ENCODE measurements at regions not wholly inside any gene's neighbourhood (a gene's known extent, or its start where the extent isn't known, plus 50 kb on each side); places are given as distances from the start of the nearest gene placed in this dataset.

- peaks cover 0 to 3% of the 10 kb centered on the region in 2 donors for H3K27me3 ChIP-seq
- H3K4me3 ChIP-seq = no peak overlapping the region
- H3K36me3 ChIP-seq = no peaks in the 10 kb centered on the region
- no peaks in the 10 kb centered on the region for H3K9me3 ChIP-seq
- H3K4me1 ChIP-seq = no peaks in the 10 kb centered on the region
- no peak for DNase-seq (ENCODE audit: low spot score in 2 of 2)
- no peak overlapping the region for H3K27ac ChIP-seq
- TF ChIP-seq POLR2A (IDR thresholded peaks at IDR 0.05) (no peak), POLR2AphosphoS5 (IDR thresholded peaks at IDR 0.05) (no peak), CTCF (IDR thresholded peaks at IDR 0.05) (no peak)
- intact Hi-C loops (cut with DNase I; ENCODE audit: low total_unique reads) = no loop called here
Observed at GRCh38 chr7:37514497-37514896, 65.8 kb upstream of the ELMO1 start.

GRCh38 chr7:37516664-37517063 lies 68.0 kb upstream of the ELMO1 start:
- Histone ChIP-seq H3K4me3 (no peak overlapping the region), H3K27ac (no peak overlapping the region), H3K27me3 (peaks cover 0 to 1% of the 10 kb centered on the region in 2 donors), H3K36me3 (no peaks in the 10 kb centered on the region), H3K4me1 (no peaks in the 10 kb centered on the region), H3K9me3 (no peaks in the 10 kb centered on the region)
- intact Hi-C loops (cut with DNase I; ENCODE audit: low total_unique reads) = no loop called here
- no peak for DNase-seq (ENCODE audit: low spot score in 2 of 2)
- TF ChIP-seq CTCF (IDR thresholded peaks at IDR 0.05) (no peak), POLR2AphosphoS5 (IDR thresholded peaks at IDR 0.05) (no peak), POLR2A (IDR thresholded peaks at IDR 0.05) (no peak)

GRCh38 chr7:37518266-37518665 lies 69.6 kb upstream of the ELMO1 start:
- Histone ChIP-seq H3K36me3 (no peaks in the 10 kb centered on the region), H3K27ac (no peak overlapping the region), H3K4me1 (no peaks in the 10 kb centered on the region), H3K27me3 (no peaks in the 10 kb centered on the region), H3K9me3 (no peaks in the 10 kb centered on the region), H3K4me3 (no peak overlapping the region)
- intact Hi-C loops (cut with DNase I; ENCODE audit: low total_unique reads) = no loop called here
- DNase-seq (ENCODE audit: low spot score in 2 of 2) = no peak
- TF ChIP-seq CTCF (IDR thresholded peaks at IDR 0.05) = no peak
- TF ChIP-seq POLR2AphosphoS5 (IDR thresholded peaks at IDR 0.05) = no peak
- TF ChIP-seq POLR2A (IDR thresholded peaks at IDR 0.05) = no peak

GRCh38 chr7:37524056-37524455 lies 75.4 kb upstream of the ELMO1 start:
- H3K9me3 ChIP-seq = no peaks in the 10 kb centered on the region
- H3K27ac ChIP-seq = no peak overlapping the region
- TF ChIP-seq POLR2A (IDR thresholded peaks at IDR 0.05) = no peak
- TF ChIP-seq CTCF (IDR thresholded peaks at IDR 0.05) = no peak
- no peak for TF ChIP-seq POLR2AphosphoS5 (IDR thresholded peaks at IDR 0.05)
- no peaks in the 10 kb centered on the region for H3K4me1 ChIP-seq
- no peak overlapping the region for H3K4me3 ChIP-seq
- DNase-seq (ENCODE audit: low spot score in 2 of 2) = no peak
- H3K36me3 ChIP-seq = no peaks in the 10 kb centered on the region
- no peaks in the 10 kb centered on the region for H3K27me3 ChIP-seq
- intact Hi-C loops (cut with DNase I; ENCODE audit: low total_unique reads) = no loop called here

GRCh38 chr7:37524797-37525196 lies 76.1 kb upstream of the ELMO1 start:
- no peak for DNase-seq (ENCODE audit: low spot score in 2 of 2)
- TF ChIP-seq POLR2AphosphoS5 (IDR thresholded peaks at IDR 0.05) (no peak), CTCF (IDR thresholded peaks at IDR 0.05) (no peak), POLR2A (IDR thresholded peaks at IDR 0.05) (no peak)
- no peaks in the 10 kb centered on the region for H3K36me3 ChIP-seq
- no peaks in the 10 kb centered on the region for H3K4me1 ChIP-seq
- no peaks in the 10 kb centered on the region for H3K27me3 ChIP-seq
- intact Hi-C loops (cut with DNase I; ENCODE audit: low total_unique reads) = no loop called here
- H3K4me3 ChIP-seq = no peak overlapping the region
- H3K9me3 ChIP-seq = no peaks in the 10 kb centered on the region
- H3K27ac ChIP-seq = no peak overlapping the region

Measured in breast epithelium (tissue), 4 donors.